Astrocyte (in vitro differentiated cells and primary cell): ENCODE measurements at regions not wholly inside any gene's neighbourhood (a gene's known extent, or its start where the extent isn't known, plus 50 kb on each side); places are given as distances from the start of the nearest gene placed in this dataset.

ENCODE experiments used
- DNase-seq: peaks from one replicate; pipeline ENCODE4 v3.0.0-alpha.2; 2010; ENCODE audit warnings: low read depth
- FAIRE-seq: peaks from 2 replicates; lab custom pipeline; 2011; peaks lifted over from hg19 to GRCh38; lab: Jason Lieb, UNC
- H2AFZ ChIP-seq: 2 replicates; pipeline ENCODE4 v1.6.0; 2012; ENCODE audit warnings: low read depth, low read length, inconsistent platforms
- H3K27ac ChIP-seq: 2 replicates; pipeline ENCODE4 v1.5.1; 2011; ENCODE audit warnings: low read depth, low read length, inconsistent platforms
- H3K27me3 ChIP-seq: 2 replicates; pipeline ENCODE4 v1.6.0; 2011; ENCODE audit warnings: low read length, inconsistent platforms; ENCODE audit not compliant: insufficient read depth
- H3K36me3 ChIP-seq: 2 replicates; pipeline ENCODE4 v1.5.1; 2011; ENCODE audit warnings: low read length, inconsistent platforms; ENCODE audit not compliant: insufficient read depth
- H3K4me1 ChIP-seq: 2 replicates; pipeline ENCODE4 v1.5.1; 2011; ENCODE audit warnings: low read length, inconsistent platforms; ENCODE audit not compliant: insufficient read depth
- H3K4me2 ChIP-seq: 2 replicates; pipeline ENCODE4 v1.6.0; 2012; ENCODE audit warnings: low read length, inconsistent platforms
- H3K4me3 ChIP-seq: 2 replicates; pipeline ENCODE4 v1.5.1; 2011; ENCODE audit warnings: low read depth, mild to moderate bottlenecking, low read length, inconsistent platforms; ENCODE audit not compliant: insufficient read depth
- H3K79me2 ChIP-seq: 2 replicates; pipeline ENCODE4 v1.6.0; 2012; ENCODE audit warnings: mild to moderate bottlenecking, low read length, inconsistent platforms; ENCODE audit not compliant: insufficient read depth
- H3K9ac ChIP-seq: 2 replicates; pipeline ENCODE4 v1.6.0; 2012; ENCODE audit warnings: mild to moderate bottlenecking, low read length, inconsistent platforms
- H3K9me3 ChIP-seq: 2 replicates; pipeline ENCODE4 v1.5.1; 2012; ENCODE audit warnings: low read depth, mild to moderate bottlenecking, low read length, inconsistent platforms; ENCODE audit not compliant: insufficient read depth
- H4K20me1 ChIP-seq: 2 replicates; pipeline ENCODE4 v1.6.0; 2012; ENCODE audit warnings: low read length, inconsistent platforms; ENCODE audit not compliant: insufficient read depth
- H3K27ac Mint-ChIP-seq: one replicate; pipeline ENCODE4 v1.8.0; 2021; ENCODE audit warnings: mild to moderate bottlenecking, mixed read lengths; ENCODE audit not compliant: unreplicated experiment
- H3K27me3 Mint-ChIP-seq: one replicate; pipeline ENCODE4 v1.8.0; 2021; ENCODE audit warnings: low read depth, mixed read lengths; ENCODE audit not compliant: unreplicated experiment
- H3K36me3 Mint-ChIP-seq: one replicate; pipeline ENCODE4 v1.8.0; 2021; ENCODE audit warnings: low read depth, mixed read lengths; ENCODE audit not compliant: unreplicated experiment
- H3K4me1 Mint-ChIP-seq: one replicate; pipeline ENCODE4 v1.8.0; 2021; ENCODE audit warnings: low read depth, mixed read lengths; ENCODE audit not compliant: unreplicated experiment
- H3K4me3 Mint-ChIP-seq: one replicate; pipeline ENCODE4 v1.8.0; 2021; ENCODE audit warnings: mild to moderate bottlenecking, moderate library complexity, mixed read lengths; ENCODE audit not compliant: unreplicated experiment
- H3K9me3 Mint-ChIP-seq: one replicate; pipeline ENCODE4 v1.8.0; 2021; ENCODE audit warnings: mild to moderate bottlenecking, mixed read lengths; ENCODE audit not compliant: unreplicated experiment
- CTCF ChIP-seq: IDR thresholded peaks from 2 replicates; pipeline ENCODE4 v1.5.1; 2011; ENCODE audit warnings: low read depth, mild to moderate bottlenecking, inconsistent platforms, low read length, moderate library complexity; ENCODE audit not compliant: insufficient read depth
- EZH2 ChIP-seq: IDR thresholded peaks from 2 replicates; pipeline ENCODE4 v1.6.1; 2012; ENCODE audit warnings: mild to moderate bottlenecking, low read length, inconsistent platforms; ENCODE audit not compliant: insufficient read depth

GRCh38 chr2:184129073-184129472, 469.3 kb upstream of the ZNF804A start:
- no peaks in the 10 kb centered on the region for H3K36me3 Mint-ChIP-seq
- Histone ChIP-seq H3K4me2 (no peak overlapping the region), H3K4me3 (no peak overlapping the region), H3K9me3 (no peaks in the 10 kb centered on the region), H4K20me1 (no peaks in the 10 kb centered on the region), H3K79me2 (no peaks in the 10 kb centered on the region), H3K4me1 (no peaks in the 10 kb centered on the region), H3K27me3 (no peaks in the 10 kb centered on the region), H2AFZ (no peak overlapping the region), H3K36me3 (no peaks in the 10 kb centered on the region), H3K27ac (no peak overlapping the region), H3K9ac (no peak overlapping the region)
- TF ChIP-seq EZH2 (no peak), CTCF (no peak)
- peaks cover 1% of the 10 kb centered on the region for H3K9me3 Mint-ChIP-seq
- H3K27me3 Mint-ChIP-seq: no peaks in the 10 kb centered on the region
- H3K4me1 Mint-ChIP-seq: no peaks in the 10 kb centered on the region
- FAIRE-seq (no peak), DNase-seq (no peak)
- no peak overlapping the region for H3K27ac Mint-ChIP-seq
- no peak overlapping the region for H3K4me3 Mint-ChIP-seq

GRCh38 chr2:184137955-184138354, 460.4 kb upstream of the ZNF804A start:
- H4K20me1 ChIP-seq: no peaks in the 10 kb centered on the region
- no peaks in the 10 kb centered on the region for H3K79me2 ChIP-seq
- no peaks in the 10 kb centered on the region for H3K27me3 Mint-ChIP-seq
- no peak overlapping the region for H3K4me3 Mint-ChIP-seq
- no peak for TF ChIP-seq EZH2
- H3K4me2 ChIP-seq: no peak overlapping the region
- H3K36me3 ChIP-seq: no peaks in the 10 kb centered on the region
- H3K9me3 Mint-ChIP-seq: peaks cover under 1% of the 10 kb centered on the region
- no peaks in the 10 kb centered on the region for H3K27me3 ChIP-seq
- DNase-seq: no peak
- no peak overlapping the region for H3K27ac ChIP-seq
- no peak overlapping the region for H3K27ac Mint-ChIP-seq
- no peak overlapping the region for H2AFZ ChIP-seq
- H3K4me1 Mint-ChIP-seq: no peaks in the 10 kb centered on the region
- no peaks in the 10 kb centered on the region for H3K4me1 ChIP-seq
- no peak overlapping the region for H3K9ac ChIP-seq
- no peak overlapping the region for H3K4me3 ChIP-seq
- FAIRE-seq: no peak
- H3K9me3 ChIP-seq: no peaks in the 10 kb centered on the region
- no peaks in the 10 kb centered on the region for H3K36me3 Mint-ChIP-seq

GRCh38 chr2:184141866-184142265, 456.5 kb upstream of the ZNF804A start:
- no peaks in the 10 kb centered on the region for H3K9me3 Mint-ChIP-seq
- H3K27me3 ChIP-seq: no peaks in the 10 kb centered on the region
- H3K27ac Mint-ChIP-seq: no peak overlapping the region
- H3K27me3 Mint-ChIP-seq: no peaks in the 10 kb centered on the region
- H3K79me2 ChIP-seq: no peaks in the 10 kb centered on the region
- H3K4me3 Mint-ChIP-seq: no peak overlapping the region
- H3K9me3 ChIP-seq: no peaks in the 10 kb centered on the region
- no peaks in the 10 kb centered on the region for H4K20me1 ChIP-seq
- TF ChIP-seq EZH2: no peak
- no peak for TF ChIP-seq CTCF
- no peak overlapping the region for H3K4me3 ChIP-seq
- no peaks in the 10 kb centered on the region for H3K36me3 Mint-ChIP-seq
- no peak overlapping the region for H2AFZ ChIP-seq
- FAIRE-seq: no peak
- DNase-seq: no peak
- H3K36me3 ChIP-seq: no peaks in the 10 kb centered on the region
- no peak overlapping the region for H3K4me2 ChIP-seq
- no peak overlapping the region for H3K9ac ChIP-seq
- H3K4me1 Mint-ChIP-seq: no peaks in the 10 kb centered on the region
- no peak overlapping the region for H3K27ac ChIP-seq
- no peaks in the 10 kb centered on the region for H3K4me1 ChIP-seq
